IPS DF 4.7 (cell line): ENCODE measurements at regions not wholly inside any gene's neighbourhood (a gene's known extent, or its start where the extent isn't known, plus 50 kb on each side); places are given as distances from the start of the nearest gene placed in this dataset.

Experiments
- DNase-seq: peaks from one replicate; pipeline ENCODE4 v3.0.0-alpha.2; 2013; ENCODE audit warnings: low spot score; ENCODE audit errors: extremely low read depth

GRCh38 chr20:61128701-61129269 is 123.3 kb upstream of the CDH4 start:
- no peak for DNase-seq

GRCh38 chr20:61129311-61129710 is 122.8 kb upstream of the CDH4 start:
- DNase-seq = no peak

GRCh38 chr20:61130156-61130555 is 121.9 kb upstream of the CDH4 start:
- no peak for DNase-seq

GRCh38 chr20:61131944-61132343 is 120.1 kb upstream of the CDH4 start:
- DNase-seq = no peak

GRCh38 chr20:61133611-61134010 is 118.5 kb upstream of the CDH4 start:
- DNase-seq = no peak

GRCh38 chr20:61134296-61135030 is 117.6 kb upstream of the CDH4 start:
- no peak for DNase-seq

GRCh38 chr20:61135266-61135665 is 116.8 kb upstream of the CDH4 start:
- DNase-seq = no peak

- no peak for DNase-seq
Observed at GRCh38 chr20:61135968-61136367, 116.1 kb upstream of the CDH4 start.

- no peak for DNase-seq
Observed at GRCh38 chr20:61138566-61138965, 113.5 kb upstream of the CDH4 start.

- DNase-seq = no peak
Observed at GRCh38 chr20:61139031-61139430, 113.0 kb upstream of the CDH4 start.

GRCh38 chr20:61140576-61140975 is 111.5 kb upstream of the CDH4 start:
- DNase-seq = no peak

GRCh38 chr20:61146023-61146422 is 106.0 kb upstream of the CDH4 start:
- no peak for DNase-seq

- no peak for DNase-seq
Observed at GRCh38 chr20:61149636-61150035, 102.4 kb upstream of the CDH4 start.

- no peak for DNase-seq
Observed at GRCh38 chr20:61157301-61157700, 94.8 kb upstream of the CDH4 start.

GRCh38 chr20:61159957-61160686 is 91.9 kb upstream of the CDH4 start:
- no peak for DNase-seq

- DNase-seq = no peak
Observed at GRCh38 chr20:61161726-61162390, 90.2 kb upstream of the CDH4 start.

- DNase-seq = no peak
Observed at GRCh38 chr20:61162451-61162850, 89.6 kb upstream of the CDH4 start.

GRCh38 chr20:61163031-61163430 is 89.0 kb upstream of the CDH4 start:
- DNase-seq = no peak

- no peak for DNase-seq
Observed at GRCh38 chr20:61166324-61166723, 85.7 kb upstream of the CDH4 start.

GRCh38 chr20:61168605-61169004 is 83.5 kb upstream of the CDH4 start:
- no peak for DNase-seq

- DNase-seq = no peak
Observed at GRCh38 chr20:61169874-61170273, 82.2 kb upstream of the CDH4 start.
